Sigmoid colon (tissue), 6 donors: ENCODE measurements at regions not wholly inside any gene's neighbourhood (a gene's known extent, or its start where the extent isn't known, plus 50 kb on each side); places are given as distances from the start of the nearest gene placed in this dataset.

Experiments used
- DNase-seq: peaks from one replicate; pipeline ENCODE4 v3.0.0-alpha.2; 2019
- H3K27ac ChIP-seq, 4 donors: fragments of 200-600 bp; sonication (generic); one replicate each; pipeline ENCODE4 v1.5.1; 2016 to 2019; ENCODE audit warnings: mild to moderate bottlenecking in 1 of 4
- H3K27me3 ChIP-seq, 3 donors: fragments of 200-600 bp; sonication (generic); one replicate each; pipeline ENCODE4 v1.5.1; 2019; ENCODE audit warnings: mild to moderate bottlenecking in 1 of 3
- H3K36me3 ChIP-seq, 4 donors: fragments of 200-600 bp; sonication (generic); one replicate each; pipeline ENCODE4 v1.5.1; 2016 to 2019
- H3K4me1 ChIP-seq, 4 donors: fragments of 200-600 bp; sonication (generic); one replicate each; pipeline ENCODE4 v1.5.1; 2017 to 2019
- H3K4me3 ChIP-seq, 4 donors: fragments of 200-600 bp; sonication (generic); one replicate each; pipeline ENCODE4 v1.5.1; 2017 to 2019; ENCODE audit warnings: mild to moderate bottlenecking in 2 of 4, moderate library complexity in 1 of 4
- H3K9me3 ChIP-seq, 4 donors: fragments of 200-600 bp in 3 of 4; sonication (generic) in 3 of 4; one replicate each; pipeline versions ENCODE4 v1.5.1 to v1.6.1; 2013 to 2019
- EP300 ChIP-seq, 4 donors: sonication (generic); formaldehyde crosslinking; IDR thresholded peaks; one replicate each; pipeline ENCODE4 v1.6.1; 2017; ENCODE audit warnings: antibody characterized with exemption in 4 of 4
- POLR2A ChIP-seq, 2 donors: fragments of 450-650 bp; IDR thresholded peaks; one replicate each; pipeline ENCODE4 v1.6.1; 2016; ENCODE audit warnings: antibody characterized with exemption in 2 of 2, mild to moderate bottlenecking in 2 of 2, moderate library complexity in 2 of 2
- POLR2AphosphoS5 ChIP-seq, 4 donors: sonication (generic); formaldehyde crosslinking; IDR thresholded peaks; one replicate each; pipeline ENCODE4 v1.6.1; 2017; ENCODE audit warnings: antibody characterized with exemption in 4 of 4
- WGBS, 2 donors: extraction: QIAGEN DNeasy Blood & Tissue Kit; methylation state at CpG; one replicate each; pipeline ENCODE4 v1.1.7; 2013; 5-methylcytosine and 5-hydroxymethylcytosine counted together
- intact Hi-C: fragments of 100-400 bp; cut with DNase I; formaldehyde crosslinking; loops from one replicate; pipeline ENCODE4 v1.15.1; 2023
- TF ChIP-seq, protein P1 (sequence below), 4 experiments: fragments of 450-650 bp in 3 of 4; fragments of 200-600 bp in 1 of 4; IDR thresholded peaks; one replicate each; pipeline ENCODE4 v1.5.1; 2016 to 2019; ENCODE audit warnings: antibody characterized with exemption in 4 of 4, mild to moderate bottlenecking in 3 of 4, moderate library complexity in 2 of 4
- donor health status: healthy with polysubstance abuse.
- donor health status: healthy.

DNA sequence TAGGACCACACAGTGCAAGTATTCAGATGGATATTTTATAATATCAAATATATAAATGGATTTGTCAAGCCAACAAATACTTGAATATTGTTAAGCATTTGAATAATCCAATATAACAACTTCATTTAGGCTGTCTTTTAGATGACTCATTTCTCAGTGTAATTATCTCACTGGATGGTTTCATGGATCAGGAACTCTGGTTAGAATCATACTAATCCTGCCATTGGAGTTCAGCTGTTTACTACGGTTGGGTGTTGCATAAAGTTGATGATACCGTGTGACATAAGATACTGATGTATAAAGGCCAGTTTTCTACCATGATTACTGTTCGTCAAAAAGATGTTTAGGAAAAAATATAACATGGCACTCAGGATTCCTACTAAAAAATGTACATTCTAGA is 196.3 kb downstream of the TSHZ3 start:
- intact Hi-C loops, result no loop called here
- no peaks in the 10 kb centered on the region for H3K27me3 ChIP-seq
- WGBS, 2 donors, result 92 to 93% methylated on average over 3 of the region's 3 CpGs

DNA sequence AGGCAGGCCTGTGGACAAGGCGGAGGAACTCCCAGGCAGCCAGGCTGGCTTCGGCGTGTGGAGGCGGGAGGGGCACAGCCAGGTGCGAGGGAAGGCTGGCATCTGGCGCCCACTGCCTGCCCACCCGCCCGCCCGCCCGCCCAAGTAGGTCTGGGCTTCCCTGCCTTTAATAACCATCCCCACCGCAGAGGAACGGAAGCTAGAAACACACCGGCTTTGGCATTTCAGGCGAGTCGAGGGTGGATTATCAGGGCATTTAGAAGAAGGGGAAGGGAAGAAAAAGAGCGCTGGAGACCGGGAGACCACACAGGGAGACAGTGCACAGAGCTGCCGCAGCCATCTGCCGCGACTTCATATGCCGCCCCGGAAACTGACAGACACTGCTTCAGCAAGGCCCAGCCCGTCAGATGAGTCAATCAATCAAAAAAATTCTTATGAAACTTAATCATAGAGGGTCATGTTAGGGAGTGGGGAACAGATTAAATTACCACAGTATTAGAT is 199.7 kb downstream of the TSHZ3 start:
- no peaks in the 10 kb centered on the region for H3K36me3 ChIP-seq
- 86 to 89% methylated on average over 23 of the region's 23 CpGs for WGBS, 2 donors
- no peak overlapping the region for H3K27ac ChIP-seq
- TF ChIP-seq, protein P1, sequence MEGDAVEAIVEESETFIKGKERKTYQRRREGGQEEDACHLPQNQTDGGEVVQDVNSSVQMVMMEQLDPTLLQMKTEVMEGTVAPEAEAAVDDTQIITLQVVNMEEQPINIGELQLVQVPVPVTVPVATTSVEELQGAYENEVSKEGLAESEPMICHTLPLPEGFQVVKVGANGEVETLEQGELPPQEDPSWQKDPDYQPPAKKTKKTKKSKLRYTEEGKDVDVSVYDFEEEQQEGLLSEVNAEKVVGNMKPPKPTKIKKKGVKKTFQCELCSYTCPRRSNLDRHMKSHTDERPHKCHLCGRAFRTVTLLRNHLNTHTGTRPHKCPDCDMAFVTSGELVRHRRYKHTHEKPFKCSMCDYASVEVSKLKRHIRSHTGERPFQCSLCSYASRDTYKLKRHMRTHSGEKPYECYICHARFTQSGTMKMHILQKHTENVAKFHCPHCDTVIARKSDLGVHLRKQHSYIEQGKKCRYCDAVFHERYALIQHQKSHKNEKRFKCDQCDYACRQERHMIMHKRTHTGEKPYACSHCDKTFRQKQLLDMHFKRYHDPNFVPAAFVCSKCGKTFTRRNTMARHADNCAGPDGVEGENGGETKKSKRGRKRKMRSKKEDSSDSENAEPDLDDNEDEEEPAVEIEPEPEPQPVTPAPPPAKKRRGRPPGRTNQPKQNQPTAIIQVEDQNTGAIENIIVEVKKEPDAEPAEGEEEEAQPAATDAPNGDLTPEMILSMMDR (IDR thresholded peaks at IDR 0.05), result no peak
- TF ChIP-seq EP300 (IDR thresholded peaks at IDR 0.05), result no peak
- TF ChIP-seq POLR2A (IDR thresholded peaks at IDR 0.05), result no peak
- TF ChIP-seq POLR2AphosphoS5 (IDR thresholded peaks at IDR 0.05), result no peak
- no peak for DNase-seq
- H3K27me3 ChIP-seq, result no peaks in the 10 kb centered on the region
- H3K4me1 ChIP-seq, result peaks cover 0 to 3% (median 0%) of the 10 kb centered on the region in 4 donors
- H3K4me3 ChIP-seq, result no peak overlapping the region
- no peaks in the 10 kb centered on the region for H3K9me3 ChIP-seq
- intact Hi-C loops, result no loop called here

More for the DNA sequence above, 196.3 kb downstream of the TSHZ3 start:
- TF ChIP-seq POLR2AphosphoS5 (IDR thresholded peaks at IDR 0.05) (no peak), POLR2A (IDR thresholded peaks at IDR 0.05) (no peak), EP300 (IDR thresholded peaks at IDR 0.05) (no peak)
- TF ChIP-seq, protein P1 (IDR thresholded peaks at IDR 0.05), result no peak
- H3K27ac ChIP-seq, result no peak overlapping the region
- no peaks in the 10 kb centered on the region for H3K4me1 ChIP-seq
- H3K9me3 ChIP-seq, result no peaks in the 10 kb centered on the region
- no peak for DNase-seq
- H3K36me3 ChIP-seq, result no peaks in the 10 kb centered on the region
- no peak overlapping the region for H3K4me3 ChIP-seq

DNA sequence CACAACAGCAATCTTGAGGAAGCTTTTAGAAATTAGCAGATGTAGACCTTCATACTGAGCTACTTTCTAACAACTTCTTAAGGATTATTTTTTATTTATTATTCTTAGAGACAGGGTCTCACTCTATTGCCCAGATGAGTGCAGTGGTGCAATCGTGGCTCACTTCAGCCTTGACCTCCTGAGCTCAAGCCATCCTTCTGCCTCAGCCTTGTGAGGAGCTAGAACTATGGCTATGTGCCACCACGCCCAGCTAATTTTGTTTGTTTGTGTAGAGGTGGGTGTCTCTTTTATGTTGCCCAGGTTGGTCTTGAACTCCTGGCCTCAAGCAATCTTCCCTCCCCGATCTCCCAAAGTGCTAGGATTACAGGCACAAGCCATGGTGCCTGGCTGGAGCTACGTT is 200.6 kb downstream of the TSHZ3 start:
- no peaks in the 10 kb centered on the region for H3K36me3 ChIP-seq
- DNase-seq, result no peak
- H3K27me3 ChIP-seq, result no peaks in the 10 kb centered on the region
- intact Hi-C loops, result no loop called here
- H3K9me3 ChIP-seq, result no peaks in the 10 kb centered on the region
- WGBS, 2 donors, result 55 to 76% methylated on average over 4 of the region's 4 CpGs
- no peak overlapping the region for H3K4me3 ChIP-seq
- H3K4me1 ChIP-seq, result peaks cover 0 to 3% (median 0%) of the 10 kb centered on the region in 4 donors
- H3K27ac ChIP-seq, result no peak overlapping the region
- TF ChIP-seq EP300 (IDR thresholded peaks at IDR 0.05) (no peak), POLR2AphosphoS5 (IDR thresholded peaks at IDR 0.05) (no peak), POLR2A (IDR thresholded peaks at IDR 0.05) (no peak)
- TF ChIP-seq, protein P1 (IDR thresholded peaks at IDR 0.05), result no peak

DNA sequence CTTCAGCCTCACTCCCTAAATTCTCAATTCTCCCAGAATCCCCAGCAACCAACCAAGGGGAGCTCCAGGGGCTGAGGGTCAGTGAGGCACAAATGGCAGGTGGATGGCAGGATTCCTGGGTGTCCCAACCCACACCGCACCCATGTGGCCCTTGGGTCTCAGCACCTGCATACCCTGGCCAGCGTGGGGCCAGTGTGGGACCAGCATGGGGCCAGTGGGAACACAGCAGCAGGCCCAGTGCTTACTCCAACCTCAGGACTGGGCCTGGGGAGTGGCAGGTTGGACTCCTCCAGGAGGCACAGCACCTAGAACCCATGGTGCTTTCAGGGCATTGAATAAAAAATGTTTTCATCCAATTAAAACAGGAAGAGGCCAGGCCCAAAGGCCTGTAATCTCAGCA is 202.0 kb downstream of the TSHZ3 start:
- Histone ChIP-seq H3K9me3 (no peaks in the 10 kb centered on the region), H3K4me3 (no peak overlapping the region), H3K36me3 (no peaks in the 10 kb centered on the region), H3K4me1 (peaks cover 0 to 3% (median 0%) of the 10 kb centered on the region in 4 donors), H3K27me3 (no peaks in the 10 kb centered on the region), H3K27ac (no peak overlapping the region)
- intact Hi-C loops, result no loop called here
- DNase-seq, result no peak
- 89 to 91% methylated on average over 2 of the region's 2 CpGs for WGBS, 2 donors
- TF ChIP-seq POLR2A (IDR thresholded peaks at IDR 0.05) (no peak), POLR2AphosphoS5 (IDR thresholded peaks at IDR 0.05) (no peak), EP300 (IDR thresholded peaks at IDR 0.05) (no peak)
- TF ChIP-seq, protein P1 (IDR thresholded peaks at IDR 0.05), result no peak
